Thyroid gland (tissue), 4 donors: ENCODE measurements at regions not wholly inside any gene's neighbourhood (a gene's known extent, or its start where the extent isn't known, plus 50 kb on each side); places are given as distances from the start of the nearest gene placed in this dataset.

Experiments used
- CTCF ChIP-seq, 6 experiments: fragments of 200-600 bp in 3 of 6; fragments of 450-650 bp in 3 of 6; sonication (generic) in 3 of 6; IDR thresholded peaks; one replicate each; pipeline ENCODE4 v1.5.1; 2016 to 2019; ENCODE audit warnings: antibody characterized with exemption in 6 of 6, mild to moderate bottlenecking in 2 of 6, inconsistent platforms in 1 of 6, moderate library complexity in 1 of 6
- POLR2A ChIP-seq, 2 donors: fragments of 450-650 bp; IDR thresholded peaks; one replicate each; pipeline ENCODE4 v1.6.1; 2017; ENCODE audit warnings: antibody characterized with exemption in 2 of 2, mild to moderate bottlenecking in 2 of 2, moderate library complexity in 1 of 2

GRCh38 chr19:34832581-34833112 lies 59.6 kb upstream of the ZNF599 start:
- TF ChIP-seq POLR2A (IDR thresholded peaks at IDR 0.05) (no peak), CTCF (IDR thresholded peaks at IDR 0.05) (no peak)
